ENCODE measurements at regions not wholly inside any gene's neighbourhood (a gene's known extent, or its start where the extent isn't known, plus 50 kb on each side); places are given as distances from the start of the nearest gene placed in this dataset.

- TF ChIP-seq CTCF (IDR thresholded peaks at IDR 0.05; ENCODE audit: low read depth, low read length): no peak
- no peaks in the 10 kb centered on the region for H3K9me3 ChIP-seq (ENCODE audit: low read depth)
- no peaks in the 10 kb centered on the region for H3K27me3 ChIP-seq
Observed at GRCh38 chr12:102708108-102708507, 208.9 kb downstream of the PAH start.

GRCh38 chr12:102702447-102703114, 214.5 kb downstream of the PAH start:
- Histone ChIP-seq H3K9me3 (ENCODE audit: low read depth) (no peaks in the 10 kb centered on the region), H3K27me3 (no peaks in the 10 kb centered on the region), H3K36me3 (no peaks in the 10 kb centered on the region), H3K4me3 (no peak overlapping the region), H3K4me1 (ENCODE audit: low read depth) (no peaks in the 10 kb centered on the region), H3K27ac (no peak overlapping the region)
- peak; percentile 74 for TF ChIP-seq CTCF (IDR thresholded peaks at IDR 0.05; ENCODE audit: low read depth, low read length)
- DNase-seq (ENCODE audit: low read depth in 1 of 2, low spot score in 1 of 2): peak; percentile 28 to 79

More at GRCh38 chr12:102708108-102708507, 208.9 kb downstream of the PAH start:
- Histone ChIP-seq H3K4me1 (ENCODE audit: low read depth) (no peaks in the 10 kb centered on the region), H3K27ac (no peak overlapping the region), H3K36me3 (no peaks in the 10 kb centered on the region), H3K4me3 (no peak overlapping the region)
- DNase-seq (ENCODE audit: low read depth in 1 of 2, low spot score in 1 of 2): no peak

GRCh38 chr12:102696045-102696444, 215.7 kb upstream of the IGF1 start:
- Histone ChIP-seq H3K36me3 (no peaks in the 10 kb centered on the region), H3K27me3 (no peaks in the 10 kb centered on the region), H3K4me3 (no peak overlapping the region), H3K9me3 (ENCODE audit: low read depth) (no peaks in the 10 kb centered on the region), H3K4me1 (ENCODE audit: low read depth) (no peaks in the 10 kb centered on the region), H3K27ac (no peak overlapping the region)
- DNase-seq (ENCODE audit: low read depth in 1 of 2, low spot score in 1 of 2): no peak
- TF ChIP-seq CTCF (IDR thresholded peaks at IDR 0.05; ENCODE audit: low read depth, low read length): no peak

GRCh38 chr12:102694903-102695302, 214.5 kb upstream of the IGF1 start:
- H3K27me3 ChIP-seq: no peaks in the 10 kb centered on the region
- TF ChIP-seq CTCF (IDR thresholded peaks at IDR 0.05; ENCODE audit: low read depth, low read length): no peak
- DNase-seq (ENCODE audit: low read depth in 1 of 2, low spot score in 1 of 2): no peak

GRCh38 chr12:102691773-102692555, 211.6 kb upstream of the IGF1 start:
- Histone ChIP-seq H3K36me3 (no peaks in the 10 kb centered on the region), H3K9me3 (ENCODE audit: low read depth) (no peaks in the 10 kb centered on the region), H3K27me3 (no peaks in the 10 kb centered on the region), H3K4me3 (no peak overlapping the region), H3K27ac (no peak overlapping the region), H3K4me1 (ENCODE audit: low read depth) (no peaks in the 10 kb centered on the region)
- no peak for DNase-seq (ENCODE audit: low read depth in 1 of 2, low spot score in 1 of 2)
- no peak for TF ChIP-seq CTCF (IDR thresholded peaks at IDR 0.05; ENCODE audit: low read depth, low read length)

More at GRCh38 chr12:102694903-102695302, 214.5 kb upstream of the IGF1 start:
- Histone ChIP-seq H3K4me3 (no peak overlapping the region), H3K9me3 (ENCODE audit: low read depth) (no peaks in the 10 kb centered on the region), H3K36me3 (no peaks in the 10 kb centered on the region), H3K4me1 (ENCODE audit: low read depth) (no peaks in the 10 kb centered on the region), H3K27ac (no peak overlapping the region)

Data from cardiac muscle cell (in vitro differentiated cells and primary cell).